ACHN (cell line): ENCODE measurements at regions not wholly inside any gene's neighbourhood (a gene's known extent, or its start where the extent isn't known, plus 50 kb on each side); places are given as distances from the start of the nearest gene placed in this dataset.
"Not testable (repeated sequence)": the region's sequence is repeated elsewhere in the genome, so short reads cannot be mapped to it uniquely, and the experiment has no call there.

Experiments used
- DNase-seq: peaks from one replicate; pipeline ENCODE4 v3.0.0-alpha.2; 2015
- in situ Hi-C: cut with HindIII; loops from 2 replicates; pipeline ENCODE4 v1.10.0; 2017; ENCODE audit warnings: low sequenced_read_pairs, low pct_ligation_motif_present, low pct_unique_long_range_greater_than_20kb

DNA sequence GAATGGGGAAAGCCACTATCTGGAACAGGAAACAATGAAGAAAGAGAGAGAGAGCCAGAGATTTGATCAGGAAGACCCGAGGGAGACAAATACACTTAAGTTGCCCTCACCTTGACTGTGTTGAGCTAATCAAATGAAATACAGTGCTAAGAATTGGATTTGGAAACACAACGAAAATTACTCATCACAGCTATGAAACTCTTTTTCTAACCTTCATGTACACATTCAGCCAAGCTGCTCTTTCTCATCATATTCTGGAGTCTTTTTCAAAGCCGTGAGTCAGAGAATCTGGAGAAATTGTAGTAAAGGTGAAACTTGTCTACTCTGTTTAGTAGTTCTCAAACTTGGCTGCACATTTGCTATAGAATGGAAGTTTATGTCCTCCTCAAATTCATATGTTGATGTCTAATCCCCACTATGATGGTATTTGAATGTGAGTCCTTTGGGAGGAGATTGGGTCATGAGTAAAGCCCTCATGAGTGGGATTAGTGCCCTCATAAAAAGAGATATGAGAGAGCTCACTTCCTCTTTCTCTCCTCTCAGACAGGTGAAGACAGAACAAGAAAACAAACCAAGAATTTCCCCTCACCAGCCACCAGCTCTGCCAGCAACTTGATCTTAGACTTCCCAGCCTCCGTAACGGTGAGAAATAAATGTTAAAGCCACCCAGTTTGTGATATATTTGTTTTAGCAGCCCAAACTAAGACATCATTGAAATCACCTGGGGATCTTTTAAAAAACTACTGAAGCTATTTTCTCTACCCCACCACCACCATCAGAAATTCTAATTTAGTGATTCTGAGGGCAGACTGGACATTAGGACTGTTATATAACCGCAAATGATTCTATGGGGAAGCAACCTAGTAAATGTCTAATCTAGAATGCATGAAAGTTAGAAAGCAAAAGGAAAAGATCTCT, 143.6 kb upstream of the GRM7 start:
- DNase-seq: no peak
- in situ Hi-C loops: no loop called here

DNA sequence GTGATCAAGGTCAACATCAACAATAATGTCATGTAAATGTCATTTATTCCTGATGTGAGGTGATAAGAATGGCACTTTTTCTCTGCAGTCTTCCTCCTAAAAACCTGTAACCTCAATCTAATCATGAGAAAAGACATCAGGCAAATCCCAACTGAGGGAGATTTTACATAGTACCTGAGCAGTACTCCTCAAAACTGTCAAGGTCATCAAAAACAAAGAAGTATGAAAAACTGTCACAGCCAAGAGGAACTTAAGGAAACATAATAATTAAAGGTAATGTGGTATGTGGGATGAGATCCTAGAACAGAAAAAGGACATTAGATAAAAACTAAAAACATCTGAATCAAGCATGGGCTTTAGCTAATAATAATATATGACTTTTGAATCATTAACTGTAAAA, 140.9 kb upstream of the GRM7 start:
- DNase-seq: no peak
- in situ Hi-C loops: no loop called here

DNA sequence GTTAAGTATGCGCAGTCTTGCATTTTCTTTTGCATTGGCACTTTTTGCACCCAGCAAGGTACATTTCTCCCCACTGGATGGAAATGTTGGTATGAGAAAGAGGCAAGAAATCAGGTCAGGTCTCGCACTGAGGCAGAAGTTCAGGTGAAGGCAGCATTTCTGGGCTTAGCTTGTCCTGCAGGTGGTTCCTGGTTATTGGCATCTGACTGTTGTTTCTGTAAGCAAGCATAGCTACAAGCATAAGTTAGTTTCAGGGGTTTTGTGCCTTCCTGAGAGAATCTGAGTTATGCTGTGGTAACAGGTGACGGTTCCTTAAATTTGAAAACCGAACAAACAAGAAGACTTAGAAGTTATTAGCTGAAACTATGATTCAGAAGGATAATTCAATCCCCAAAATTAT, 139.4 kb upstream of the GRM7 start:
- in situ Hi-C loops: no loop called here
- DNase-seq: no peak

DNA sequence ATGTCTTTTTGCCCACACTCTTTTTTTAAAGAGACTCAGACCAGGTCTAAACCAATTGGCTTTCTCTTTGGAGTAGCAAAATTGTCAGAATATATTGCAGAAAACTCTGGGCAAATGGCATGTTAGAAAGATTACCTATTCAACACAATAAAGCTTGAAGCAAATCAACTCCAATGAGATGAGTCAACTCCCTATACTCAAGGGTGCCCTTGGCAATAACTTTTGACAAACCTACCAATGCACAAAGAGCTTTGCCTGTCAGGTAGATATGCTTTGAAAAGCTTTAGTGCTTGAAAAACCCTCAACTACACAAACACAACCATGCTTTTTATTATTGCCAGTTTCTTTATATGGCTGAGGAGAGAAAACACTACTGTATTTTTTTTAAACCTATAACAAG, 137.7 kb upstream of the GRM7 start:
- in situ Hi-C loops: no loop called here

DNA sequence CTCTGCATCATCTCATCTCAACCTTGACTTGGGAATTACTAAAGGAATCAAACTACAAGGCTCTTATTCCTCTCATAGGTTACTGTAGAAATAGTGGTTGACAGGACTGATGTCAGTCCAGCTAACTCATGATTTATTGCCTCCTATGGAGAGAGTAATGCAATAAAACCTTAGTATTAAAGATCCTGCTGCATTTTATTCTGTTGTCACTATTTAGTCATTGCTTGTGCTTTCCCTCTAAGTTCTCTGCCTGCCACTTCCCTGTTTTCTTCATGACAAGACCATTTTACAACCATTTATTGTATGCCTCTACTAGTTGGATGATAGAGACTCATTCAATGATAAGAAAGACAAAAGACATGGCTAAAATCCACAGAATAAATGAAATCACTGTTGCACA, 134.1 kb upstream of the GRM7 start:
- no peak for DNase-seq
- in situ Hi-C loops: no loop called here

More for the DNA sequence above, 137.7 kb upstream of the GRM7 start:
- no peak for DNase-seq

DNA sequence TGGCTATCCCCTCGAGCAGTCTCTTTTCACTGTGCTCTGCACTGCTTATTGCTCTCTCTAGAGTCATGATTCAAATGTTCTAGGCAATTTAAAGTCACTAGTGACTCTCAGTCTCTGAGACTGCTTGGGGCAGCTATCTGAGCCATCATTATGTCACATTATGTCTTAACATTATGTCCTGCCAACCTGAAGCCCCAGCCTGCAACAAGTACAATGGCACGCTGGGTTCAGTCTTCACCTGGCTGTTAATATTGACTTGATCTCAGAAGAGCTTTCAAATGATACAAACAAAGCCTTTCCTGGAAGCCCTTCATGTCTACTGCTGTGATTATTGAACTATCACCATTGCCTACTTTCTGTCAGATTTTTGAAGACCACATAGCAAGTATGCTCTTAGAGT, 128.1 kb upstream of the GRM7 start:
- in situ Hi-C loops: no loop called here
- DNase-seq: no peak

DNA sequence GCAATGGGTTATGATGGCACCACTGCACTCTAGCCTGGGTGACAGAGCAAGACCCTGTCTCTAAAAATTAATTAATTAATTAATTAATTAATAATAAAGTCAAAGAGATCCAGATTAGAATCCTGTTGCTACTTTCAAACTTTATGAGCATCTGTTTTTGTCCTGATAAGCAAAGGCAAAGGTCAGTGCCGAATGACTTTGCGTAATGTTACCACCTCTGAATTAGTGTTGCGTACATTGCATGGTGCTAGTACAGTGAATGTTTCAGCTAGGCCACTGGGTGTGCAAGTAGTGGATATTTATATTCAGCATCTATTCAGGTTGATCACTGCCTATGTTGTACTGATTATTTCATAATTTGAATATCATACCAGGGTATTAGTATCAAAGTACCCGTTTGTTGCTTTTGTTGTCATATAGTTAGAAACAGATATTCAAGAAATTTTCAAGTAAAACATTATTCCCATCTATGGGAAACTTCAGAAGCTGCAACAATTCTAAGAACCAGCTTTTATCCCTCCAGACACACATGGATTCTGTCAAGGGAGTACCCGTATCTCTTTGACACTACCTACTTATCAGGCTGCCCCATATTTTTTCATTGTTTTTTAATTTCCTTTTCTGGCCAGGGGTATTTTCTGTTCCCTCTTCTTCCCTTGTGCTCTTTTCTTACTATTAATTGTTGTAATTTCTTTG, 127.1 kb upstream of the GRM7 start:
- in situ Hi-C loops: no loop called here
- DNase-seq: no peak

DNA sequence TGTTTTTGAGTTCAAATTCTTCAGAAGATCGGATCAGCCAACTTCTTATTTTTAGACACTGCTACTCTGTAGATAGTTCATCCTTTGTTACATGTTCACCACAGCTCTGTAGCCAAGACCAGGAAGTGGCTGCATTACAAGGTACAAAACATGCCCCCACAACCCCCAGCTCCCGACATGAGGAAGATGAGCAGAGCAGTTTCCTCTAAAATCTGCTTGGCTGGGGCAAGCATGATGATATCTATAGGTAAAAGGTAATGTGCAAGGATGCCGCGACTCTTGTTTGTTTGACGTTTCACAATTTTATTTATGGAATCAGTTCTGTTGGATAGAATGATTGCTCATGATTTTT, 126.5 kb upstream of the GRM7 start:
- in situ Hi-C loops: no loop called here
- DNase-seq: no peak

DNA sequence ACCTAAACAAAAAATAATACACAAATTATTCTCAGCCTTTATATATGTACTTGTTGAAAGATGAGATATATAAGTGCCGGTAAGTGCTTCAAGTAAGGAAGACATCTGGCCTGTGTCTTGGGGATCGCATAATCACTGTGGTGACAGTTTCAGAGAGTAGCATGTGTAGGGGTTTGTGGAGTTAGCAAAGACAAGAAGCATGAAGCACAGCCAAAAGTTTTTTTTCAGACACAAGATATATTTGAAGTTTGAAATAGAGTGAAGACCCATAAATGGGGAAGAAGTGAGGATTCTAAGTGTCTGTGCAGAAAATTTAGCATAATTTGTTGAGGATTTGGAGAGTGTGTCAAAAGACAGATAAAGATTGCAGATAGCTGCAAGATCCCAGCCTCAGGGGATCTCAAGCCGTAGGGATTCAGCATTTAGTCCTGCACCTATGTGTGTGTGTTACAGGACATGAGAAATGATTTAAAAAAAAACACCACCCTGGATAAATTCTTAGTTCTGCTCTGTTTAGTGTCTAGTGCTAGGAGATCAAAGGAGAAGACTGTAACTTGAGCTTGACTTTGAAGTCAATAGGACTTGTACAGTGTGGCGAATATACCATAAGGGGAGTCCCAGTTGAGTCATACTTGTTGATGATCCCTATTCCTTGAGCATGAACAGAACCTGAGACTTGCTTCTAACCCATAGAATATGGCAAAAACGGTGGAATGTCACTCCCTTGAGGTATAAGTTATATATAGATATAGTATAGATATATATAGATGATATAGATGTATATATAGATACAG, 123.9 kb upstream of the GRM7 start:
- in situ Hi-C loops: no loop called here
- no peak for DNase-seq

DNA sequence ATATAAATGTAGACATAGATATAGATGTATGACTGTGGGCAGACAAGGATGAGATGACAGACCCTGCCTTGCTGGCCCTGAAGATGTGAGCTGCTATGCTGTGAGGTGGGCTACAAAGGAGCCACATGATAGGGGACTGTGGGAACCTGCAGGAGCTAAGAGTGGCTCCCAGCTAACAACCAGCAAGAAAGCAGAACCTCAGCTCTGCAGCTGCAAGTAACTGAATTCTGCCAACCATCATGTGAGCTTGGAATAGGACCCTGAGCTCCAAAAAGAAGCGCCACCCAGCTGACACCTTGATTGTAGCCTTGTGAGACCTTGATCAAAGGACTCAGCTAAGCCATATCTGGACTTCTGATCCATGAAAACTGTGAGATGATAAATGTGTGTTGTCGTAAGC, 123.3 kb upstream of the GRM7 start:
- in situ Hi-C loops: no loop called here

DNA sequence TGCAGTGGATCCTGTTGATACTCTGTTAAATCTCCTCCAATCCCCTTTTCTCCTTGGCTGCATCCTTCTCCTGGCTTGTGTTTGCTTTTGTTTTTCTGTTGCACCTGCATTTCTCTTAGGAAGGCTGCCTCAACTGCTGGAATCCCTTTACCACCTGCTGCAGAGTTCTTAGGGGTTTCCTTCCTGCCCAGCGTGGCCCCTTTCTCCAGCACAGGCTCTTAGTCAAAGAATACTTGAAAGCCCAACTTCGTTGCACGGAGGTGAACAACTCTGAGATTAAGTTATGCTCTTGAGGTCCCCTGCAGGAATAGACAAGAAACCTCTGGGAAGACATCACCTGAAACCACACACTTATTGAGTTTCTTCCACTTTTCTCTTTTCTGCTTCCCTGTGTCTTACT, 121.6 kb upstream of the GRM7 start:
- in situ Hi-C loops: no loop called here
- DNase-seq: no peak

More for the DNA sequence above, 123.3 kb upstream of the GRM7 start:
- DNase-seq: no peak

DNA sequence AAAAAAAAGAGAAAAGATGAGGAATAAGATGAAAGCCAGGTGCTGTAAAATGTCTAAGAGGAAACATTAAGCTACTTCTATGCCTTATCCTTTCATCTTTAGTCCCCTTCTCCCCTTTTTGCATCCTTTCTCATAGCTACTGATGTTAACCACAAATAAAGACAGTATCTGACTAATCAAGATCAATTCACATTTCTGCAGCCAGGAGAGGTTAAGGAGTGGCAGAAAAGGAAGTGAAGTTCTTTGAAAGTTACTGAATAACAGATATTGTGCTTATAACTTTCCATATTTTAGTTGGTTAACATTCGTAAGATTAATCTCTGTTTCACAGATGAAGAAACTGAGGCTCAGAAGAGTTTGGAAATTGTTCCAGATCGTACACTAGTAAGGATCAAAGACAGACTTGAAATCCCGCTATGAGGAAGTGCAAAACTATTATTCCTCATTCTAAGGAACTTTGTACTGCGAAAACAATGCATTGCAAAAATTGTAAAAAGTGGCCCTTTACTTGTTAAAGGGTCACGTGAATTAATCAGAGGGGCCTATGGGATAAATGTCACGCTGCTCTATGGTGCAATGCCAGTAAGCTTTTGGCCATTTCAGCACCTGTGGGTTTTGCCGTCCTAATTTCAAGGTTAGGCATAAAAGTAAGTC, 117.7 kb upstream of the GRM7 start:
- DNase-seq: no peak
- in situ Hi-C loops: no loop called here

DNA sequence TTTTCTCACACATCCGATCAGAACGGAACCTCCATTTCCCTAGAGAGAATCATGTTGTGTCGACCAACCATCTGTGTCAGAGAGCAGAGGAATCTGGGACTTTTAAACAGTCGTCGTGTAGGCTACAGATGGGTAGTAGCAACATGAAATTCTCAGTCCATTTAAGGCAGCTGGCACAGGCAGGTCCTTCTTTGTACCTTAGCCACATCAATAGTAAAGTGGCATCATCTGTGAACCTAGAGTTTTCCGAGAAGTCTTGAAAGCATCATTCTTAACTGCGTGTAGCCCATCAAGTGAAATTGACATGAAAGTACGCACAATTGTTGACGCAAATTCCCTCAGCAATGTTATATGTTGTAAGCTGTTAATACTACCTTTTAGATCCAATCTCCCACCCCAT, 114.5 kb upstream of the GRM7 start:
- DNase-seq: no peak
- in situ Hi-C loops: no loop called here

DNA sequence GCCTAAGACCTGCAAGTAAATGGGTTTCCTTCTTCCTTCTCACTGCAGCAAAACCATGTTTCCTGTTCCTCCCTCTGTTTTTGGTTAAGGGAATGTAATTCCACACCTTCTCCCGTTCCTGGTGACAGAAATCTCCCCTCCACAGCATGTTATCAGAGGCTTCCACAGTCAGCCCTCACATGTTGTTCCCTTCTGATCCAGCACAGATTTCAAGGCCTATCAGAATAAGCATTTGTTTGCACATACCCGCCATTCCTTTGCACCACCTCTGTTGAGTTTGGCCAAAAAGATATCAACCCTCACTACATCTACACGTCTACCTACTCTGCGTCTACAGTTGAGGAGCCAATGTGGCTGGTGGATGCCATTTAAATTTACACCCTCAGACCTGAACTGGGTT, 113.9 kb upstream of the GRM7 start:
- in situ Hi-C loops: no loop called here
- no peak for DNase-seq

DNA sequence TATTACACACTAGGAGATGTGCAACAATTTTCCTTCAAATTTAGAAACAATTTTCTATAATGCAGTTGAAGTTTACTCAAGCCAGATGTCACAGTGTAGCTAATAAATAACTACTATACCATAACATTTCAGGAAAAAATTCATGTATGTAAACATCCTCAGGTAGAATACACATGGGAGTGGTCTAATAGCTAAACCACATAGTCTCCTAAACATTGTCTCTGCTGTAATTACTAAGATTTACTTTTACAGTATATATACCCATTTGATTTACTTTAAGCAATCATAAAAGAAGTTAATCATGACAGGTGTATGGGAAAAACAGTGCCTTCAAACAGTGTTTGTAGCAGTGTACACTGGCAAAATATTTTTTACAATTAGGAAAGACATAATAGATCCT, 110.1 kb upstream of the GRM7 start:
- in situ Hi-C loops: no loop called here

DNA sequence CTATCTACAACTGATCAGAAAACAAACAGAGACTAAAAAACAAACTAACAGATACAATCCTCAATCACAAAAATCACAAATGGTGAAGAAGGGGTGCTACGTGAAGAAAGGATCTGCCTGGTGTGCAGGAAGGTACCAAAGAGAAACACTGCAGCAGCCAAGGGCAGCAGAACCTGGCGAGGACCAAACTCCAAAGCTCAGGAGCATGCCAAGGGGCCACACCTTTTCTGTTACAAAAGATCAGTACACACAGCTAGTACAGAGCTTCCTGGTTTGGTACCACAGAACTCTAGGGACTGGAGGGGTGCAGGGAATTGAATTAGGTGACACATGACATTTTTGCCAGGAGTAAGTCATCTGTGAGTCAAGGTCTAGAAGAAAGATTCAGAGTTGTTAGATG, 107.4 kb upstream of the GRM7 start:
- in situ Hi-C loops: no loop called here
- DNase-seq: no peak

More for the DNA sequence above, 110.1 kb upstream of the GRM7 start:
- DNase-seq: no peak

DNA sequence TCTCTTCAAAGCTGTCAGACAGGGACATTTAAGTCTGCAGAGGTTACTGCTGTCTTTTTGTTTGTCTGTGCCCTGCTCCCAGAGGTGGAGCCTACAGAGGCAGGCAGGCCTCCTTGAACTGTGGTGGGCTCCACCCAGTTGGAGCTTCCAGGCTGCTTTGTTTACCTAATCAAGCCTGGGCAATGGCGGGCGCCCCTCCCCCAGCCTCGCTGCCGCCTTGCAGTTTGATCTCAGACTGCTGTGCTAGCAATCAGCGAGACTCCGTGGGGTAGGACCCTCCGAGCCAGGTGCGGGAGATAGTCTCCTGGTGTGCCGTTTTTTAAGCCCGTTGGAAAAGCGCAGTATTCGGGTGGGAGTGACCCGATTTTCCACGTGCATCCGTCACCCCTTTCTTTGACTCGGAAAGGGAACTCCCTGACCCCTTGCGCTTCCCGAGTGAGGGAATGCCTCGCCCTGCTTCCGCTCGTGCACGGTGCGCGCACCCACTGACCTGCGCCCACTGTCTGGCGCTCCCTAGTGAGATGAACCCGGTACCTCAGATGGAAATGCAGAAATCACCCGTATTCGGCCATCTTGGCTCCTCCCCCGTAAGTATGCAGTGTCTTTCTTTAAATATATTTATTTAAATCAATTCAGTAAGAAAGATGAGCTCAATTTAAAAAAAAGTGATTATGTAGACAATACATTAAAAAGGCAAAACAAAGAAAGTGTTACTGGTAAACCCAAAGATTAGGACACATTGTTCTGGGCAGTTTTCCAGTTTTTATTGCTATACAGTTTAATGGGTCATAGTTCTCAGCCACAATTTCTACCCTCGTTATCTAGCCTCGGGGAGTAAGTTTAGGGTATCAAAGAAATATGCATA, 91.2 kb upstream of the GRM7 start:
- DNase-seq, in situ Hi-C loops: not testable (repeated sequence)

DNA sequence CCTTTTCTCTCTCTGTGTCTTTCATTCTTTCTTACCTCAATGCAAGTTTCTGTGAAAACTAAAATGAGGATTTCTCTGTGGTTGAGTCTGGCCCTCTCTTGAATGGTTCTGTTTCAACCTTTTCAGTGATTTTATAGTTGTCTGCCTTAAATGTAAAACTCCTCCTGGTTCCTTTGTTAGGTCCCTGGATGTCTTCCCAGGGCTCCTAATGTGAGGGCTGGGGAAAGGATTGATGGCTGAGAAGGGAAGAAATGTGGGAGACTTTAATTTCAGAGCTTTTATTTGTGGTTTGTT, 90.6 kb upstream of the GRM7 start:
- in situ Hi-C loops: no loop called here

More for the DNA sequence above, 90.6 kb upstream of the GRM7 start:
- DNase-seq: no peak
